Medulla oblongata (tissue), 1 donor: ENCODE measurements at regions not wholly inside any gene's neighbourhood (a gene's known extent, or its start where the extent isn't known, plus 50 kb on each side); places are given as distances from the start of the nearest gene placed in this dataset.
A peak's percentile ranks its signal among the peaks of the same experiment; 100 is the strongest.
"Not testable (repeated sequence)": the region's sequence is repeated elsewhere in the genome, so short reads cannot be mapped to it uniquely, and the experiment has no call there.

Source experiments
- DNase-seq: peaks from one replicate; pipeline ENCODE4 v3.0.0-alpha.2; 2015; ENCODE audit errors: extremely low spot score

DNA sequence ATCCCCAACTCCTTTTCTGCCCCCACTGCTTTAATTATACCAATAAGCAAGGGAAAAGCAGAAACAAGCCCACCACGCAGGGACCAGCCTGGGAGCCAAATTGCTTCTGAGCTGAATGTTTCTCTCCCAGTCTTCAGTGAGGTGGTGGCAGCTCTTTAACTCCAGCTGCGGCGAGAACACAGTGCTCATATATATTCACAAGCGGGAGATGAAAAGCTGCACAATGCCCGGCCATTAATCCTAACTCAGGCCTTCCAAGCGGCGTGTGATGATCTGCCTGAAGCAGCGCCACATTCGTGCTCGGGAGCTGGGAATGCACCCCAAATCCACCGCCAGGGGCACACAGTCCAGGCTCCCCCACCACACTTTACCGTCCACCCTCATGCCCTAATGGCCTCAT lies 203.7 kb upstream of the SDK2 start:
- DNase-seq: no peak

DNA sequence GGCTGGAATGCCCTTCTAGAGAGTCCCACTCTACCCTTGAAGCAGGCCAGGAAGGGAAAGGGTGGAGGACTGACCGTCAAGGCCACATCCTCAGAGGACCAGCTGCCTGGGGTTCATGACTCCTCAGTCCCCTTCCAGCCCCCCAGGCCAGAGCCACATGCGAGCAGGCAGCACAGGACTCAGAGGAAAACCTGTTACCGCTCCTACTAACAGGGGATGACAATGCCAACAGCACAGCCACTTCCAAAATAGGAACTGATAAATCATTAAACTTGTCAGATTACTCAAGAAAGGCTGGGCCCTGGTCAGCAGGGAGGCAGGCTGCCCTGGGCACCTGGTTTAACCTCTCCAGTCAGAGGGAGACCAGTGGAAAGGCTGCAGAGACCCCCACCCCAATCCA lies 206.2 kb upstream of the SDK2 start:
- DNase-seq: no peak

DNA sequence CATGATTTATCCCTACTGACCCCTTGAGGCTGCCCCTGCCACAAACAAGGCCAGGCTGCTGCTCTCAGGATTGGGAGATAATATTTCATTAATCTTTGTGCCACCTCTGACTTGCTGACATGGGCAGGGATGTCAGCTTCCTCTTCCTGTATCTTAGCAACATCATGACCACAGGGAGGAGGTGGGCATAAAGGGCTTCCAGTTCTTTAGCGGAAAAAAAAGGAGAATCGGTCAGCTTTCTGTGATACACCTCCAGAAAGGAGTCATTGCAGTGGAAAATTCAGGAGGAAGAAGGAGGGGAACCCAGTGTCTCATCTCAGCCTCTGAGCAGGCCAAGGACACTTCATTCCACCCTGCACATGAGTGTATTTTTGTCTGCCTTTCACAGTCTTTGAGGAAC lies 206.8 kb upstream of the SDK2 start:
- no peak for DNase-seq

DNA sequence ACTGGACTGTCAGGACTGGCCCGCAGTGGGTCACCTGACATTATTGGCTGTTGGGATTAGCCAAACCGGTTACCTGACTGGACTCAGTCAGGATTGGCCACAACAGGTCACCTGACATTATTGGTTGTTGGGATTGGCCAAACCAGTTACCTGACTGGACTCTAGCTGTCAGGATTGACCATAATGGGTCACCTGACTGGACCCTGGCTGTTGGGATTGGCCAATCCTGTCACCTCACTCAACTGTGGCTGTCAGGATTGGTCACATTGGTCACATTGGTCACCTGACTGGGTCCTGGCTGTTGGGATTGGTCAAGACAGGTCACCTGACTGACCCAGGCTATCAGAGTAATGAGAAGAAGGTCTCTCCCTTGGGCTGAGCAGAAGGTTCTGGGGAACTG lies 207.7 kb upstream of the SDK2 start:
- DNase-seq: no peak

DNA sequence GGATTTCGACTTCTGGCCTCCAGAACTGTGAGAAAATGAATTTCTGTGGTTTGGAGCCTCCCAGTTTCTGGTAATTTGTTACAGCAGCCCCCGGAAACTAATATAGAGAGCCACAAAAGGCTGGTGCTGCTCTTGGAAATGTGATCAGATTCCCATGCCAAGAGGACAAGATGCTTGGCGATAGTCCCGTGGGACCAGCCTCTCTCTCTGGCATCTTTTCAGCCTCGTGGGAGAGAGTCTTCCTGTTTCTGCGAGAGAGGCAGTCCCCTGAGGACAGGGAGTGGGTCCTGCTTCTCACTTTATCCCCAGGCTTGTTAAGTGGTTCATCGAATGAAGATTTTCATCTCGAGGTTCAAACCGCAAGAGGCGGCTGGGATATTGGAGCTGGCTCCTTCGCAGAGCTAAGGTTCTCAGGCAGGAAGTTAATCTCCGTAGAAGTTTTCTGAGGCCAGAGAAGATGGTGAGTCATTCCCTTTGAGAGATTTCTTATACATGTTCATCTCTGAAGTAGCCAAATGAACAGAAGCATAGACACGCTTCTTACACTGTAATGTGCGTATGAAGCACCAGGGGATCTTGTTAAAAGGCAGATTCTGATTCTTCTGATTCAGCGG lies 211.6 kb upstream of the SDK2 start:
- no peak for DNase-seq

DNA sequence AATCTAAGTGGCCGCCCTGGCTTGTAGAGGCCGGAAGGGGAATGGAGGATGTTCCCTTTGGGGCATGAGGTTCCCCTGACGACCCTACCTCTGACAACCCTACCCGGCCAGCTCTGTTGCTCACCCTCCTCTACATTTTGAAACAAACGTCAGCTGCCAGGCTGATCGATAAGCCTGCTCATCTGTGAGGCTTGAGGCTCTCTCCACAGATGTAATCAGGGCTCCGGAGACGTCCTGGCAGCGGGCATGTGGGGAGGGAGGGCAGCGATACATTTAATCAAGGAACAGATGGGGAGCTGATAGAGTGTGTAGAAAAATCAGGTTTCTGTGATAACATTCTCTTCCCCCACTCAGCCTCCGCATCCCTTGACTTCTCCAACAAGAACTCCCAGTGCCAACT lies 212.3 kb upstream of the SDK2 start:
- DNase-seq: no peak

DNA sequence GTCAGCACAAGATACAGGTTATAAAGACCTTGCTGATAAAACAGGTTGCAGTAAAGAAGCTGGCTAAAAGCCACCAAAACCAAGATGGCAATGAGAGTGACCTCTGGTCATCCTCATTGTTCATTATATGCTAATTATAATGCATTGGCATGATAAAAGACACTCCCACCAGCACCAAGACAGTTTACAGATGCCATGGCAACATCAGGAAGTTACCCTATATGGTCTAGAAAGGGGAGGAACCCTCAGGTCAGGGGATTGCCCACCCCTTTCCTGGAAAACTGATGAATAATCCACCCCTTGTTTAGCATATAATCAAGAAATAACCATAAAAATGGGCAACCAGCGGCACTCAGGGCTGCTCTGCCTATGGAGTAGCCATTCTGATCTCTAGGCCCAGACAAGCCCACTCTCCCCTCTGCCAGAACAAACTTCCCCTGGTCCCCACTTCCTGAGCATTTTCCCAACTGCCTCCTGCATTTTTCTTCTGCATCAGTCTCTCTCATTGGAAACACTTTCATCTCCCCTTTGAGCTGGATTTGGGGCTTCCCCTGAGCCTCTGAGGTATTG lies 215.3 kb upstream of the SDK2 start:
- DNase-seq: not testable (repeated sequence)

DNA sequence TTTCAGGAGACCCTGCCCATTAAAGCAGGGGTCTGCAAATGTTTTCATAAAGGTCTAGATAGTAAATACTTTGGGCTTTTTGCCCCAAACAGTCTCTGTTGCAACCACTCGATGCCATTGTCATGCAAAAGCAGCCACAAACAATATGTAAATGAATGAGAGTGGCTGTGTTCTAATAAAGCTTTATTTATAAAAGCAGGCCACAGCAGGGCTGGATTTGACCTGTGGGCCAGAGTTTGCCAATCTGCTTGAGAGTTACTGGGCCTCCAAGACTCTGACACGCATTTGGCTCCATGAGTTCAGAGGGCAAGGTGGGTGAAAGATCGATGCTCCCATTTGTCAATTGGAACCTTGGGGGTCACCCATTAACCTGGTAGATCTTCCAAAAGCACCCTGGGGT lies 217.3 kb upstream of the SDK2 start:
- DNase-seq: no peak

DNA sequence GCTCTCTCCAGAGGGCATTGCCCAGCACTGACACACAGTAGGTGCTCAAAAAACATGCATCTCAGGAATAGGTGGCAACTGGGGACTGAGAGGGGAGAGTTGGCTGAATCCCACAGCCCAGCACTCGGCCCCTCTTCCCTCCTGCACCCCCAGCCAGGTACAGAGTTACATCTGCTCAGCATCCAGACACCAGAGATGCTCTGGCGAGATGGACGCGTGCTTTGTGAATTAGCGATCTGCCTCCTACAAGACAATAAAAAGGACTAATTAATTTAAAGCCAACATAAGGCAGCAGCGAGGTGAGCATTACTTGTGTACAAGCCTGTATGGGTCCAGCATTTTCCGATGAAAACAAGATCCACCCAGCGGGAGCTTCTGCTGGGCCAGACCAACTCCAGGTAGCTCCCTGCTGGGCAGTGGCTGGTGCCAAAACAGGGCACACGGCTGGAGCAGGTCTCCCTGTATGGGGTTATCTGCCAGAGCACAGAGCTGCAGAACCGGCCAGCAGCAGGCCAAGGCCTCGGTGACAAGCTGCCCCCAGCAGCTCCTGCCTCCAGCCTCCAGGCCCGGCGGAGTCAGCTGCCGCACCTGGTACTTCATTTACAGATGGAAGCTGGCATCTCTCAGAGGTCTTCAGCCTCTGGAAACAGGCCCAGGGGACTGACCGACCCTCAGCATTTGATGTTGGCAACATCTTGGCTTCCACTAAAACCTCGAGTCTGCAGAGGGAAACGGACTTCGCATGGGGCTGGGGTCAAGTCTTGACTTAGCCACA lies 219.7 kb upstream of the SDK2 start:
- DNase-seq: no peak

DNA sequence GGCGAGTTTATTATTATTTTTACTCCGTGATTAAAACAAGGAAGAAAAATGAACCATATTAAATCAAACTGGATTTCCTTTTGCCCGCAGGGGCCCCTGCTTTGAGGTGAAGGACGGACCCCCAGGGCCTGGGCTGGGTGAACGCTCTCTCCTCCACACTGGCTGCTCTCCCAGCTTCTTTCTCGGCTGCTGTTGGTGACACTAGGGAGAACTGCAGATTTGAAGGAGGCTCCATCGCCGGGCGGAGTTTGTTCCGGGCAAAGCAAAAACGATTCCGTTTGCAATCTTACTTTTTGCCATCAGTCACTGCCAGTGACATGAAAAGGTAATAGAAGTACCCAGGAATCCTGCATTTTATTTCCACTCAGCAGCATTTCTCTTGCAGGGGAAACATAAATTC lies 221.6 kb upstream of the SDK2 start:
- DNase-seq: no peak

DNA sequence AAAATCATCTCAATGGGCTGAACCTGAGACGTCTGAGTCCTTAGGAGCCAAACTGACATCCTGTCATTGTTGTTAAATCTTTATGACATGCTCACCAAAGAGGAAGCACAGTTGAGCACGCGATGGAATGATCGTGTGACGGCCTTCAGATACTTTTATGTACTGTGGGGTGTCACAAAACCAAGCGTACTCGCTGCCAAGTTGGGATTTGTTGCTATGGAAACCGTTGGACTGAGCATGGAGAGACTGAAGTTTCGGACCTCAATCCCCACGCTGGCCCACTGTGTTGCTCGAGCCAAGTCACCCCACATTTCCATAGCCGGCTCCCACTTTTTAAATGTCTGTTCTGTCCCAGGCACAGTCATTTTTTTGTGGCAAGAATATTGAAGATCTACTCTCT lies 222.8 kb upstream of the SDK2 start:
- DNase-seq: no peak

DNA sequence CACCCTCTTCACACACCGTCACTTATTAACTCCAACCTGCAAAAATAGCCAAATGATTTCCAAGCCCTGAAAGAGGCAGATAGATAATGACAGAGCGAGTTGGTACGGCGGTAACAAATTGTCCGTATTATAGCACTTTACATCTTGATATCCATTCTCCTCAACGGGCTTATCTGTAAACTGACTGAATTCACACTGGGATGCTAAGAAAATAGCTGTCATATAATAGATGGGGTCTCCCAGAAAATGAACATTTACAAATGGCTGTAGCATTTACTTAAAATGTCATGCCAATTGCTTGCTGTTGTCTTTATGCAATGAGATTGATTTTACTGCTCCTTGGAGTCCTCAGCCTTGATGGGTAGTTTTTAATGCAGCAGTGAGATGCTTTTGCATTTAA lies 225.8 kb upstream of the SDK2 start:
- no peak for DNase-seq

DNA sequence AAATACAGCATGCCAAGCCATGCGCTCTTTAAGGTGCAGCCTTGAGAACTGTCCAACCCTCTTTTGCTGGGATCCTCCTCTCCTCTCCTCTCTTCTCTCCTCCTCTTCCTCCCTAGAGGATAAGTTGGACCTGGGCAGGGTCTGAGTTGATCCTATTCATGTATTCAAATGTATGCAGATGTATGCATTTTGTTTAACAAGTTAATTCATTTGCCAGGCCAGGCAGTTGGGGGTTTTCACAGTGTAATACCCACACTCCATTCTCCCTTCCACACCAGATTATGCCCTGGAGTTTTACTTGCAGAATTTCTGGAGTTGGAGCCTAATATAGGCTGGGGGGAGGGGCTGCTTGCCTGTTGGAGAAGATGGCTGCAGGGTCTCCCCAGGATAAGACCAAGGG lies 226.2 kb upstream of the SDK2 start:
- DNase-seq: no peak

DNA sequence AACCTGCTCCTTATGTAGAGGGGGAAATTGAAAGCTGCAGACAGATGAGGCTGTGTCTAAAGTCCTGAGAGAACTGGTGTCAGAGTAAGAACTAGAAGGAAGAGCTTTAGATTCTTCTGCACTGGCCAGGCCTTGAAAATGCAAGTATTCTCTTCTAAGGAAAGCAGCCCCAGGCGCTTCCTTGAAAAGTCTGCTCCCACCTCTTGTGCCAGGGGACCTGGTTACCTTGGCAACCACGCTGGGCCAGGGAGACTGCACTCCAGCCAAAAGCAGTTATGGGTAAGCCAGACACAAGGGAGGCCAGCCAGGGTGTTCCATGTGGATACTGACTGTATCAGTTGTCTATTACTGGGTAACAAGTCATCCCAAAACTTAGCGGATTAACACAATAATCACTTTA lies 228.6 kb upstream of the SDK2 start:
- no peak for DNase-seq

DNA sequence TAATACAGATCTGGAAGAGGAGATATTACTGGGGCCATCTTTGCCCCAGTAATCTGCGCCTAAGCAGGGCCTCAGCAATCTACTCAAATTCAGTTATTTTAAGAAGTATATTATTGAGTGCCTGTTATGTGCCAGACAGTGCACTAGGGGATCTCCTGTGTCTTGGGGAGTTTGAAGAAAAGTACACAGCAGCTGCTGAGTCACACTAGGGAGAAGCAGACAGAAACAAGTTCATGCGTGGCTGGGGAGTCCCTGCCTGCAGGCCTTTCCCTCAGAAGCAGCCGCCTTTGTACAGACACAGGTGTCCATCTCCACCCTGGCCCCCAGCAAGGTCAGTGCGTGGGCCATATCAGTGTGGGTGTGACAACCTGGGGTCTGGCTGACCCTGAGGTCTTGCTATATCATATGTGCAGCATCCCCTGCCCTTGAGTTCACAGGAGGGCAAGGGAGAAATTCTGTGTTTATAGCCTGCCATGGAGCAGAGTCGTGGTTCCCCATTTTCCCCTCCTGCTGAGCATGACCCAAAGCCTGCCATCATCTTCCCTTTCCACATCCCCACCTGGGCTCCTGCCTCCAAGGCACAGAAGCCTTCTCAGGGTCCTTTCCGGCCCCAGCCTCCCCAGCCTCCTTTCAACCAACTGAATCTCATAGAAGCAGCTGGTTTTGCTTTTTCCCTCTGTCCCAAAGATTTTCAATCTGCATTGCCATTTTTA lies 229.9 kb upstream of the SDK2 start:
- no peak for DNase-seq

DNA sequence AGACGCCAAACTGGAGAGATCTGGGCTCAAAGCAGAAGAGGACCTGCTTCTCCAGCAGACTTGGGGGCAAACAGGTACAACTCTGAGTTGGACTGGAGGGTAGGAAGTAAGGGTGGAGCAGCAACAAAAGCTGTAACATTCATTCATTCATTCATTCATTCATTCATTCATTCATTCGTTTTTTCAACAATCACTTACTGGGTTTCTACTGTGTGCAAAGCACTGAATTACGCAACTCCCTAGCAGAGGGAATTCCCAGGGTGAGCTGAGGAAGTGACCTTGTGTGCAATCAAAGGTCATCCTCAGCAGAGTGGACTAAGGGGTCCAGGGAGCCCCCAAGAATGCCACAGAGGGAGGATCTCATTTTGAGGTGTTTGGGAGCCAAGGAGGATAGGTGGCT lies 231.1 kb upstream of the SDK2 start:
- no peak for DNase-seq

DNA sequence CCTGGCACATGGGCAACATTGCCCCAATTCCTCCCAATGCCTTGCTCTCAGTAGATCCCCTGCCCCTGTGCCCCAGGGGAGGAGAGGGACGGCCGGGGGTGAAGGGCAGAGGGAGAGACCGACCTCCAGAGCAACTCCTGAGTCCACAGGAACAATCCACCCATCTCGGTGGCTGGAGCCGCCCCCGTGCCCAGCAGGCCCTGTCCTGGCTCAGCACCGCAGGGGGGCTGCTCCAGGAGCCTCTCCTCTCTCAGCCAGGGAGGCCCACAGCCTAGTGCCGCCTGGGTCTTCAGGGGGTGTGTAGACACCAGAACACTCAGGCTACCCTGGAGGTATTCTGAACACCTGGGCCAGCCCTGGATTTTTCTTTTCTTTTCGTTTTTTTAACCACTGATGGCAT lies 233.7 kb upstream of the SDK2 start:
- DNase-seq: no peak

DNA sequence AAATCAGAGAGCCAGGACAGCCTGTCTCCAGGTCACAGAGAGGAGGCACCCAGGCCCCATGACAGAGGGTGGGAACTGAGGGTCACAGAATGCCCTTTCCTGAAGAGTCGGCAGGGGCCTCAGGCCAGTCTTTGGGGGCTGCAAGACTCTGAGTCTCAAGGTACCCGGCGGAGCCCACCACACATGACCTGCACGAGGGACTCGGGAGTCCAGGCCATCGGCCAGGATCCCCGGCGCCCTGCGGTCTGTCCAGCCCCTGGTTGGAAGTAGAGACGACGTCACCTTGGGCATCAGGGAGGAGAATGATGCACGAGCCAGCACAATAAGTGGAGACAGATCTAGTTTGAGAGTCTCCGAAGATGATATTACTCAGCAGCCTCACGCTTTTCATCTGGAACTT lies 234.7 kb upstream of the SDK2 start:
- DNase-seq: no peak

DNA sequence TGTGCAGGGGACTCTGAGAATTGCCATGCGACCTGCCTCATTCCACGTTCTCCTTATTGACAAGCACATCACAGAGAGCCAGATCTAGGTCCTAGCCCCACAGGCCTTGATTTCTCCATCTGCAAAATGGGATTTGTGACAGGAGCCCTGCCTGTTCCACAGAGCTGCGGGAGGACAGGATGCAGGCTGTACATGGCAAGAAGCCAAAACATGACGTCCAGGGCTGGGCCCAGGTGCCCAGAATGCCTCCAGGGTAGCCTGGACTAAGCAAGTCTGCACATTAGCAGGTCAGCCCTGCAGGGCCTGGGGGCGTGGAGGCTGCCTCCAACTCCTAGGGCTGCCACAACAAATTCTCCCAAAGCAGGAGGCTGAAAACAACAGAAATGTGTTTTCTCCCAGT lies 235.7 kb upstream of the SDK2 start:
- no peak for DNase-seq

DNA sequence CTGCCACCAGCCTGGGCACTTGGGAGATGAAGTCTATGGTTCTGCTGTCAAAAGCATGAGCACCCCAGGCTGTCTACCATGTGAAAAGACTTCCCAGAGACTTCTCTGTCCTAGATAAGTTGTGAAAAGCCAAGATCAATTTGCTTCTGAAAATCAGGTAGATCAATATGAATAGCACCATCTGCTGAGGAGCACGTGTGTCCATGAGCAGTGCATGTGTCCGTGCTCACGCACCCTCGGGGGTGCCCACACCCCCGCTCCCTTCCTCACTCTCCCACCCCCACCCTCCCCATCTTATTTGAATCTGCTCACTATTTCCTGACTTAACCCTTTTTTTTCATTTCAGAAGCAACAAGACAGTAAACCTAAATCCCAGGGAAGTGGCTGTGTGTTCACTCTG lies 238.3 kb upstream of the SDK2 start:
- no peak for DNase-seq

DNA sequence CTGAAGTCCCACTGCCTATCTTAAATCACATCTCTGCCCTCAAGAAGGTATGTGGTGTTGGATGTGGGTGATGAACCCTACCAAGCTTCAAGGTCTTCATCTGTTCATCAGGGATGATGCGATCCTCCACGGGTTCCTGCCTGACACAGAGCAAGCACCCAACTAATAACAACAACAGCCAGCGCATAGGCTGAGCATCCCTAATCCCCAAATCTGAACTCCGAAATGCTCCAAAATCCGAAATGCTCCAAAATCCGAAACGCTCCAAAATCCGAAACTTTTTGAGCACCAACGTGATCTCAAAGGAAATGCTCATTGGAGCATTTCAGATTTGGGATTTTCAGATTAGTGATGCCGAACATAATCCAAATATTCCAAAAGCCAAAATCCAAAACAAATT lies 238.9 kb upstream of the SDK2 start:
- DNase-seq: no peak

DNA sequence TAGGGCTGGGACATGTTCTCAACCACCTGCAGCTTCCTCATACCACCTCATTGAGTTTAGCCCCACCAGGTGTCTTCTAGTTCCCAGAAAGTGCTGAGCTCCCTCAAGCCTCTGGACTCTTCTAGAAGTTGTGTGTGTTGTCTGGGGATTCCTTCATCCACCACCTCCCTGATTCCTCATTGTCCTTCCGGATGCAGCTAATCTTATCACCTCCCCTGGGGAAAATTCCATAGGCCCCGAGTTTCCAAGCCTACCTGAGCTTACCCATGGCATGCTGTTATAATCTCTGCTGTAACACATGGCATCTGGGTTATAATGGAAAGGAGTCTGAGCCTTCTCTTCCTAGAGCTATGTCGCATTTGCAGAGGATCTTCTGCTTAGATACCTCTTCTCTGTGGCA lies 243.5 kb upstream of the SDK2 start:
- no peak for DNase-seq

DNA sequence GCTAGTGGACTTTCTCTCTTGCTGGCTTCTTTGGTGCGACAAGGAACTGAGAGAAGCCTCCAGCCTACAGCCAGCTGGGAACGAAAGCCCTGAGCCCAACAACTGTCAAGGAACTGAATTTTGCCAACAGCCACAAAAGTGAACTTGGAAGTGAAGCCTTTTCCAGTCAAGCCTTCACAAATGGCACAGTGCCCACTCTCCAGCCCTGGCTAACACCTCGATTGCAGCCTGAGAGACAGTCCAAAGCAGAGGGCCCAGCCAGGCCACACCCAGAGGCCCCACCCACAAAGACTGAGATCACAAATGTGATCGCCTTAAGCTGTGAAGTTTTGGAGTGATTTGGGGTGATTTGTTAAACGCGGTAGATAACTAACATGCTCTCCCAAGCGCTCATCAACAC lies 244.6 kb upstream of the SDK2 start:
- peak; percentile 15 for DNase-seq
